ENCODE measurements at regions not wholly inside any gene's neighbourhood (a gene's known extent, or its start where the extent isn't known, plus 50 kb on each side); places are given as distances from the start of the nearest gene placed in this dataset.

GRCh38 chr10:54983255-54983654 is 182.2 kb upstream of the PCDH15 start:
- no peak for TF ChIP-seq RCOR1 (conservative IDR thresholded peaks at IDR 0.05; ENCODE audit: low read depth, low read length)
- TF ChIP-seq SIN3A (IDR thresholded peaks at IDR 0.05; ENCODE audit: low read depth, low read length) = no peak
- no peak for TF ChIP-seq BCL3 (IDR thresholded peaks at IDR 0.05; ENCODE audit: borderline replicate concordance, insufficient read depth, low read depth, low read length, poor library complexity, severe bottlenecking)
- TF ChIP-seq FOXK2 (IDR thresholded peaks at IDR 0.05) = no peak
- no peak for TF ChIP-seq CTCF (IDR thresholded peaks at IDR 0.05 in 2 of 3, conservative IDR thresholded peaks at IDR 0.05 in 1 of 3; ENCODE audit: control insufficient read depth in 2 of 3, extremely low read depth in 1 of 3, insufficient read depth in 1 of 3, low read depth in 3 of 3, low read length in 3 of 3)
- no peak for TF ChIP-seq JUND (IDR thresholded peaks at IDR 0.05; ENCODE audit: low read depth, low read length)
- no peak for TF ChIP-seq NRF1 (conservative IDR thresholded peaks at IDR 0.05; ENCODE audit: low read depth, low read length)
- TF ChIP-seq EGR1 (IDR thresholded peaks at IDR 0.05; ENCODE audit: borderline replicate concordance in 1 of 2, low read depth in 2 of 2, low read length in 2 of 2) = no peak
- no peak for TF ChIP-seq GABPA (IDR thresholded peaks at IDR 0.05; ENCODE audit: low read depth)
- TF ChIP-seq HDAC6 (IDR thresholded peaks at IDR 0.05; ENCODE audit: unreplicated experiment) = no peak
- no peak for TF ChIP-seq MXI1 (IDR thresholded peaks at IDR 0.05; ENCODE audit: low read depth, low read length)
- TF ChIP-seq RAD21 (IDR thresholded peaks at IDR 0.05; ENCODE audit: insufficient read depth, low read depth, low read length) = no peak
- no peak for TF ChIP-seq ESRRA (IDR thresholded peaks at IDR 0.05; ENCODE audit: low read length)
